A673 (cell line): ENCODE measurements at regions not wholly inside any gene's neighbourhood (a gene's known extent, or its start where the extent isn't known, plus 50 kb on each side); places are given as distances from the start of the nearest gene placed in this dataset.

Experiments
- CTCF ChIP-seq: fragments of 300-800, 200-600 bp; sonication (generic); conservative IDR thresholded peaks from 2 replicates; pipeline ENCODE4 v1.5.1; 2017; ENCODE audit warnings: low read depth, mild to moderate bottlenecking, antibody characterized with exemption, low read length, moderate library complexity, mixed read lengths
- EZH2 ChIP-seq: fragments of 200-600 bp; sonication (generic); IDR thresholded peaks from 2 replicates; pipeline ENCODE4 v1.6.1; 2017; ENCODE audit warnings: borderline replicate concordance, low read depth, mild to moderate bottlenecking, mixed read lengths, antibody characterized with exemption, low read length; ENCODE audit not compliant: poor library complexity, severe bottlenecking

DNA sequence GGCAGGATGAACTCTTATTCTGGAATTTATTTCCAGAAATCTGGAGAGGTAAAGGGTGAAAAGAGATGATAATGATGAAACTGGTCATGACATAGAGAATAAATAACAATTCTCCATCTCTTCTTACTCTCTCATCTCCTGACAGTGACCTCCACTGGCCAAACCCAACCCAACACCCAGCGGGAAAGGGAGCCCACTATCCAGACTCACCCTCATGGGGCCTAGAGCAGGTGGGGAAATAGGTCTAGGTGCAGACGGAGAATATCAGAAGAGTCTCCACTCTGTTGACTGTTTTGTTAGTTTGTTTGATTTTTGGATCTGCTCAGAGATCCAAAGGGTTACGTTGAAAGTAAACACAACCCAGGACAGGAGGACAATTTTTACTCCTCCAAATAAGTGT lies 263.2 kb upstream of the PARD3B start:
- TF ChIP-seq CTCF (no peak), EZH2 (no peak)
